PC-9 (cell line): ENCODE measurements at regions not wholly inside any gene's neighbourhood (a gene's known extent, or its start where the extent isn't known, plus 50 kb on each side); places are given as distances from the start of the nearest gene placed in this dataset.

Experiments
- CTCF ChIP-seq: fragments of 200-600 bp; sonication (generic); conservative IDR thresholded peaks from 2 replicates; pipeline ENCODE4 v1.6.1; 2017; ENCODE audit warnings: mixed run types, antibody characterized with exemption, mild to moderate bottlenecking, moderate library complexity
- EZH2 ChIP-seq: fragments of 200-600 bp; sonication (generic); IDR thresholded peaks from 2 replicates; pipeline ENCODE4 v1.8.0; 2017; ENCODE audit warnings: antibody characterized with exemption, low read depth

DNA sequence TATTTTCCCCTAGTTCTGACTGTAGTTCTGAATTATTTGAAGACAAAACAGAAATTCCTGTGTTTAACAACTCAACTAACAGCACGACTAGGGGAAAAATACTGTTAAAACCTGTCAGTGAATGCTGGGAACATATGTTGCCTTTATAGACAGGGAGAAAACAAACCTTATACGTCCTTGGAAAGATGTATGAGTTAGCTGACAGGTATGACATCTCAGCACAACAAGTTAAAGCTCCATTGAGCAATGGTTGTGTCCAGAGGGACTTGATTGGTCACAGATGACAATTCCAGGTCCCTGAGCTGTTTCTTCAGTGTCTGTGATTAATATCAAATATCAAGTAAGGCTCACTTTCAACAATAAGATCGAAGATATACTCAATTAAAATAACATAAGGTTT, 58.2 kb upstream of the DDIT4L start:
- no peak for TF ChIP-seq EZH2
- TF ChIP-seq CTCF: no peak
